Lower leg skin (tissue), 3 donors: ENCODE measurements at regions not wholly inside any gene's neighbourhood (a gene's known extent, or its start where the extent isn't known, plus 50 kb on each side); places are given as distances from the start of the nearest gene placed in this dataset.

ENCODE experiments used
- POLR2A ChIP-seq, 2 donors: fragments of 450-650 bp; IDR thresholded peaks; one replicate each; pipeline ENCODE4 v1.6.1; 2016 to 2017; ENCODE audit warnings: antibody characterized with exemption in 2 of 2, mild to moderate bottlenecking in 1 of 2, moderate library complexity in 1 of 2
- TF ChIP-seq, protein P1 (sequence below), 3 donors: fragments of 450-650 bp; IDR thresholded peaks; one replicate each; pipeline ENCODE4 v1.5.1; 2016; ENCODE audit warnings: antibody characterized with exemption in 3 of 3, mild to moderate bottlenecking in 3 of 3, moderate library complexity in 2 of 3

DNA sequence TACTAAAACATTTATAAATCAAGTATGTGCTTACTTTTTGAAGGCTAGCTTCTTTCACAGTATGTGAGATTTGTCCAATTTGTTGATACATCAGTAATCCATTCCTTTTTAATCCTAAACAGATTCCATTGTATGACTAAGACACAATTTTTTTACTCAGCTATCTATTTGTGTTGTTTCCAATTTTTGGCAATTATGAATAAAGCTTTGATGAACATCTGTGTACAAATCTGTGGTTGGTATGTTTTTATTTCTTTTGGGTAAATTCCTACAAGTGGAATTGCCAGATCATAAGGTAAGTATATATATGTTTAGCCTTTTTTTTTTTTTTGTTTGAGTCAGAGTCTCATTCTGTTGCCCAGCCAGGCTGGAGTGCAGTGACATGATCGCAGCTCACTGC is 56.2 kb upstream of the VEPH1 start:
- TF ChIP-seq POLR2A (IDR thresholded peaks at IDR 0.05) = no peak
- TF ChIP-seq, protein P1, sequence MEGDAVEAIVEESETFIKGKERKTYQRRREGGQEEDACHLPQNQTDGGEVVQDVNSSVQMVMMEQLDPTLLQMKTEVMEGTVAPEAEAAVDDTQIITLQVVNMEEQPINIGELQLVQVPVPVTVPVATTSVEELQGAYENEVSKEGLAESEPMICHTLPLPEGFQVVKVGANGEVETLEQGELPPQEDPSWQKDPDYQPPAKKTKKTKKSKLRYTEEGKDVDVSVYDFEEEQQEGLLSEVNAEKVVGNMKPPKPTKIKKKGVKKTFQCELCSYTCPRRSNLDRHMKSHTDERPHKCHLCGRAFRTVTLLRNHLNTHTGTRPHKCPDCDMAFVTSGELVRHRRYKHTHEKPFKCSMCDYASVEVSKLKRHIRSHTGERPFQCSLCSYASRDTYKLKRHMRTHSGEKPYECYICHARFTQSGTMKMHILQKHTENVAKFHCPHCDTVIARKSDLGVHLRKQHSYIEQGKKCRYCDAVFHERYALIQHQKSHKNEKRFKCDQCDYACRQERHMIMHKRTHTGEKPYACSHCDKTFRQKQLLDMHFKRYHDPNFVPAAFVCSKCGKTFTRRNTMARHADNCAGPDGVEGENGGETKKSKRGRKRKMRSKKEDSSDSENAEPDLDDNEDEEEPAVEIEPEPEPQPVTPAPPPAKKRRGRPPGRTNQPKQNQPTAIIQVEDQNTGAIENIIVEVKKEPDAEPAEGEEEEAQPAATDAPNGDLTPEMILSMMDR (IDR thresholded peaks at IDR 0.05) = no peak
